HepG2 (cell line): ENCODE measurements at regions not wholly inside any gene's neighbourhood (a gene's known extent, or its start where the extent isn't known, plus 50 kb on each side); places are given as distances from the start of the nearest gene placed in this dataset.

Experiments
- ATAC-seq: fragments of 200-7000 bp; cut with Tn5 transposase; 3 replicates; pipeline ENCODE4 v1.9.1; 2020; ENCODE audit warnings: mild to moderate bottlenecking, moderate library complexity
- BruUV-seq: library from RNA; stranded (reverse); fragments of 400-500 nt; replicated peaks from 2 replicates; lab custom pipeline; 2021; lab: Mats Ljungman, UMichigan
- CTCF ChIA-PET: fragments of 300-600 bp; formaldehyde crosslinking; extraction: SDS; loops from one replicate; lab custom pipeline; 2021; ENCODE audit warnings: low total read pairs, inconsistent platforms, low intra/inter-chr PET ratio; lab: Yijun Ruan, JAX
- POLR2A ChIA-PET: fragments of 350-600 bp; sonication (Branson Sonifier 250); formaldehyde crosslinking; loops from one replicate; lab custom pipeline; 2020; ENCODE audit warnings: antibody characterized with exemption, inconsistent platforms; lab: Yijun Ruan, JAX
- DNase-seq: peaks from one replicate; pipeline ENCODE4 v3.0.0-alpha.2; 2015; ENCODE audit warnings: low spot score
- FAIRE-seq: peaks from 3 replicates; lab custom pipeline; 2011; peaks lifted over from hg19 to GRCh38; lab: Jason Lieb, UNC
- H2AFZ ChIP-seq: one replicate; pipeline ENCODE4 v1.6.1; 2011; ENCODE audit warnings: low read length, inconsistent platforms
- H3K27ac ChIP-seq: fragments of 300-600 bp; 3 replicates; pipeline ENCODE4 v1.8.0; 2011; ENCODE audit warnings: mixed run types, mild to moderate bottlenecking, mixed read lengths, low read length, inconsistent platforms; ENCODE audit not compliant: insufficient read depth; ENCODE audit errors: extremely low read length
- H3K27me3 ChIP-seq, 2 experiments: fragments of 200-600 bp in 1 of 2; 2 replicates in 1 of 2; 3 replicates in 1 of 2; pipeline versions ENCODE4 v1.6.0 to v1.8.0; 2011; ENCODE audit warnings: low read length in 2 of 2, mild to moderate bottlenecking in 2 of 2, moderate library complexity in 2 of 2, inconsistent platforms in 1 of 2; ENCODE audit not compliant: insufficient read depth in 2 of 2, control insufficient read depth in 1 of 2
- H3K36me3 ChIP-seq, 2 experiments: fragments of 200-600 bp in 1 of 2; replicated peaks in 1 of 2; 2 replicates in 1 of 2; 3 replicates in 1 of 2; pipeline versions ENCODE4 v1.5.1 to v1.8.0; 2011; ENCODE audit warnings: low read length in 2 of 2, inconsistent platforms in 1 of 2; ENCODE audit not compliant: insufficient read depth in 2 of 2, control insufficient read depth in 1 of 2
- H3K4me1 ChIP-seq: 2 replicates; pipeline ENCODE4 v1.5.1; 2012; ENCODE audit warnings: low read length, inconsistent platforms; ENCODE audit not compliant: insufficient read depth
- H3K4me2 ChIP-seq: 2 replicates; pipeline ENCODE4 v1.6.0; 2011; ENCODE audit warnings: low read depth, low read length, inconsistent platforms
- H3K4me3 ChIP-seq, 3 experiments: fragments of 200-600 bp in 1 of 3; sonication (generic), shearing (Covaris generic) in 1 of 3; replicated peaks in 1 of 3; 2 replicates each; pipeline ENCODE4 v1.5.1; 2011 to 2016; ENCODE audit warnings: low read length in 3 of 3, inconsistent platforms in 2 of 3, low read depth in 2 of 3, mild to moderate bottlenecking in 2 of 3, control low read depth in 1 of 3, mixed read lengths in 1 of 3; ENCODE audit not compliant: insufficient read depth in 1 of 3
- H3K79me2 ChIP-seq: one replicate; pipeline ENCODE4 v1.6.1; 2011; ENCODE audit warnings: low read length, inconsistent platforms; ENCODE audit not compliant: insufficient read depth
- H3K9ac ChIP-seq: 2 replicates; pipeline ENCODE4 v1.6.0; 2011; ENCODE audit warnings: mild to moderate bottlenecking, low read depth, low read length, inconsistent platforms; ENCODE audit not compliant: insufficient read depth
- H3K9me3 ChIP-seq: 2 replicates; pipeline ENCODE4 v1.5.1; 2012; ENCODE audit warnings: mild to moderate bottlenecking, low read length
- H4K20me1 ChIP-seq: 2 replicates; pipeline ENCODE4 v1.6.0; 2011; ENCODE audit warnings: inconsistent platforms, mild to moderate bottlenecking, low read length, moderate library complexity; ENCODE audit not compliant: insufficient read depth
- ADNP ChIP-seq: sonication (generic); formaldehyde crosslinking; IDR thresholded peaks from 2 replicates; pipeline ENCODE4 v1.4.0; 2020; ENCODE audit warnings: missing genetic modification reagents
- CBX2 ChIP-seq, 2 experiments: fragments of 200-600 bp in 1 of 2; sonication (generic); formaldehyde crosslinking in 1 of 2; IDR thresholded peaks; 2 replicates each; pipeline versions ENCODE4 v1.7.0 to v1.8.1; 2018 to 2022; ENCODE audit warnings: low read depth in 2 of 2, low read length in 1 of 2, mild to moderate bottlenecking in 1 of 2, missing genetic modification reagents in 1 of 2
- FOXA3 ChIP-seq: IDR thresholded peaks from 2 replicates; pipeline ENCODE4 v1.6.1; 2016; ENCODE audit warnings: missing genetic modification reagents, missing compliant biosample characterization
- HMGXB4 ChIP-seq, 2 experiments: sonication (generic) in 1 of 2; formaldehyde crosslinking in 1 of 2; IDR thresholded peaks; 2 replicates each; pipeline versions ENCODE4 v1.4.0 to v1.6.1; 2018 to 2020; ENCODE audit warnings: missing genetic modification reagents in 2 of 2, borderline replicate concordance in 1 of 2, low read depth in 1 of 2, mild to moderate bottlenecking in 1 of 2, missing biosample characterization in 1 of 2
- JDP2 ChIP-seq: sonication (generic); formaldehyde crosslinking; IDR thresholded peaks from 2 replicates; pipeline ENCODE4 v1.8.1; 2022; ENCODE audit warnings: missing genetic modification reagents, borderline replicate concordance
- MAFK ChIP-seq, 2 experiments: IDR thresholded peaks in 1 of 2; conservative IDR thresholded peaks in 1 of 2; 2 replicates each; pipeline ENCODE4 v1.6.1; 2011; ENCODE audit warnings: improper control_type of control experiment in 2 of 2, low read length in 2 of 2
- MYC ChIP-seq: sonication (generic); formaldehyde crosslinking; IDR thresholded peaks from 2 replicates; pipeline ENCODE4 v1.9.0; 2021; ENCODE audit warnings: missing genetic modification reagents, borderline replicate concordance
- NFYB ChIP-seq: sonication (generic); formaldehyde crosslinking; IDR thresholded peaks from 2 replicates; pipeline ENCODE4 v1.4.0; 2020; ENCODE audit warnings: missing genetic modification reagents
- NFYC ChIP-seq: IDR thresholded peaks from 2 replicates; pipeline ENCODE4 v1.6.1; 2016; ENCODE audit warnings: missing genetic modification reagents, missing compliant biosample characterization
- PAWR ChIP-seq: sonication (generic); formaldehyde crosslinking; IDR thresholded peaks from 2 replicates; pipeline ENCODE4 v1.4.0; 2020; ENCODE audit warnings: missing genetic modification reagents, mild to moderate bottlenecking, borderline replicate concordance
- REPIN1 ChIP-seq: sonication (generic); formaldehyde crosslinking; IDR thresholded peaks from 2 replicates; pipeline ENCODE4 v1.8.0; 2022; ENCODE audit warnings: missing genetic modification reagents, low read depth, mild to moderate bottlenecking, borderline replicate concordance
- REXO4 ChIP-seq: sonication (generic); formaldehyde crosslinking; IDR thresholded peaks from 2 replicates; pipeline ENCODE4 v1.8.0; 2022; ENCODE audit warnings: missing genetic modification reagents, mild to moderate bottlenecking, borderline replicate concordance
- ZBTB46 ChIP-seq: sonication (generic); formaldehyde crosslinking; IDR thresholded peaks from 2 replicates; pipeline ENCODE4 v1.4.0; 2020; ENCODE audit warnings: mild to moderate bottlenecking, missing genetic modification reagents, borderline replicate concordance
- ZFP62 ChIP-seq: sonication (generic); formaldehyde crosslinking; IDR thresholded peaks from 2 replicates; pipeline ENCODE4 v1.4.0; 2020; ENCODE audit warnings: missing genetic modification reagents
- ZNF34 ChIP-seq: sonication (generic); formaldehyde crosslinking; IDR thresholded peaks from 2 replicates; pipeline ENCODE4 v1.4.0; 2020; ENCODE audit warnings: mild to moderate bottlenecking, missing genetic modification reagents, borderline replicate concordance
- ZNF672 ChIP-seq: sonication (generic); formaldehyde crosslinking; IDR thresholded peaks from 2 replicates; pipeline ENCODE4 v1.8.1; 2022; ENCODE audit warnings: missing genetic modification reagents
- ZNF775 ChIP-seq: sonication (generic); formaldehyde crosslinking; IDR thresholded peaks from 2 replicates; pipeline ENCODE4 v1.4.0; 2020; ENCODE audit warnings: missing genetic modification reagents, mild to moderate bottlenecking, moderate library complexity, borderline replicate concordance
- WGBS: methylation state at CpG from one replicate; pipeline ENCODE4 v1.1.6; 2017; ENCODE audit warnings: low lambda C conversion rate; 5-methylcytosine and 5-hydroxymethylcytosine counted together
- in situ Hi-C: cut with HindIII; loops from 2 replicates; pipeline ENCODE4 v1.10.0; 2017; ENCODE audit warnings: low pct_unique_long_range_greater_than_20kb; ENCODE audit not compliant: extremely low pct_ligation_motif_present
- intact Hi-C: fragments of 100-400 bp; cut with micrococcal nuclease; formaldehyde crosslinking; loops from one replicate; pipeline ENCODE4 v1.10.0; 2022; ENCODE audit not compliant: unreplicated experiment

- DNase-seq: no peak
- ChIA-PET CTCF (no interaction called here), POLR2A (no interaction called here)
- no peaks in the 10 kb centered on the region for H3K4me1 ChIP-seq
- FAIRE-seq: no peak
- BruUV-seq: no TSS peak
- in situ Hi-C loops (no loop called here), intact Hi-C loops (no loop called here)
- no peak for ATAC-seq
- no peak overlapping the region for H2AFZ ChIP-seq
- H3K27me3 ChIP-seq: no peaks in the 10 kb centered on the region
- H3K79me2 ChIP-seq: no peaks in the 10 kb centered on the region
- WGBS: 22% methylated on average over 3 of the region's 3 CpGs
- H4K20me1 ChIP-seq: no peaks in the 10 kb centered on the region
- no peak overlapping the region for H3K9ac ChIP-seq
- no peak overlapping the region for H3K27ac ChIP-seq
- H3K9me3 ChIP-seq: 0 out of 2 replicates have a peak, but pooled peaks cover 4% of the 10 kb centered on the region
- no peak overlapping the region for H3K4me3 ChIP-seq
- no peak for TF ChIP-seq ZFP62 (CRISPR knock-in tag)
- TF ChIP-seq ZNF672 (CRISPR knock-in tag): no peak
- TF ChIP-seq NFYC (CRISPR knock-in tag): no peak
- no peak for TF ChIP-seq NFYB (CRISPR knock-in tag)
- no peak for TF ChIP-seq MAFK (conservative IDR thresholded peaks at IDR 0.05 in 1 of 2, IDR thresholded peaks at IDR 0.05 in 1 of 2; ENCODE audit: low read length in 2 of 2)
- TF ChIP-seq CBX2 (IDR thresholded peaks at IDR 0.05; ENCODE audit: low read depth, low read length): no peak
- no peak for TF ChIP-seq CBX2 (CRISPR knock-in tag; IDR thresholded peaks at IDR 0.05; ENCODE audit: low read depth)
- no peak for TF ChIP-seq REPIN1
- TF ChIP-seq ZBTB46: no peak
- TF ChIP-seq REXO4 (CRISPR knock-in tag): no peak
- no peak for TF ChIP-seq ZNF775 (CRISPR knock-in tag)
- TF ChIP-seq PAWR (CRISPR knock-in tag): no peak
- no peak for TF ChIP-seq ADNP (CRISPR knock-in tag)
- TF ChIP-seq FOXA3 (CRISPR knock-in tag): no peak
- no peak for TF ChIP-seq ZNF34 (CRISPR knock-in tag)
- TF ChIP-seq MYC (CRISPR knock-in tag): no peak
- no peak for TF ChIP-seq HMGXB4 (CRISPR knock-in tag; IDR thresholded peaks at IDR 0.05; ENCODE audit: borderline replicate concordance in 1 of 2, low read depth in 1 of 2)
- no peak for TF ChIP-seq JDP2 (CRISPR knock-in tag)
- H3K36me3 ChIP-seq: no peaks in the 10 kb centered on the region
- no peak overlapping the region for H3K4me2 ChIP-seq
Observed at GRCh38 chr16:79970087-79970486, 369.6 kb upstream of the MAF start.
